ENCODE measurements at regions not wholly inside any gene's neighbourhood (a gene's known extent, or its start where the extent isn't known, plus 50 kb on each side); places are given as distances from the start of the nearest gene placed in this dataset.
"Not testable (repeated sequence)": the region's sequence is repeated elsewhere in the genome, so short reads cannot be mapped to it uniquely, and the experiment has no call there.

- no peak for DNase-seq
Observed at GRCh38 chr3:34852844-34853439, 786.4 kb upstream of the ARPP21 start.

DNA sequence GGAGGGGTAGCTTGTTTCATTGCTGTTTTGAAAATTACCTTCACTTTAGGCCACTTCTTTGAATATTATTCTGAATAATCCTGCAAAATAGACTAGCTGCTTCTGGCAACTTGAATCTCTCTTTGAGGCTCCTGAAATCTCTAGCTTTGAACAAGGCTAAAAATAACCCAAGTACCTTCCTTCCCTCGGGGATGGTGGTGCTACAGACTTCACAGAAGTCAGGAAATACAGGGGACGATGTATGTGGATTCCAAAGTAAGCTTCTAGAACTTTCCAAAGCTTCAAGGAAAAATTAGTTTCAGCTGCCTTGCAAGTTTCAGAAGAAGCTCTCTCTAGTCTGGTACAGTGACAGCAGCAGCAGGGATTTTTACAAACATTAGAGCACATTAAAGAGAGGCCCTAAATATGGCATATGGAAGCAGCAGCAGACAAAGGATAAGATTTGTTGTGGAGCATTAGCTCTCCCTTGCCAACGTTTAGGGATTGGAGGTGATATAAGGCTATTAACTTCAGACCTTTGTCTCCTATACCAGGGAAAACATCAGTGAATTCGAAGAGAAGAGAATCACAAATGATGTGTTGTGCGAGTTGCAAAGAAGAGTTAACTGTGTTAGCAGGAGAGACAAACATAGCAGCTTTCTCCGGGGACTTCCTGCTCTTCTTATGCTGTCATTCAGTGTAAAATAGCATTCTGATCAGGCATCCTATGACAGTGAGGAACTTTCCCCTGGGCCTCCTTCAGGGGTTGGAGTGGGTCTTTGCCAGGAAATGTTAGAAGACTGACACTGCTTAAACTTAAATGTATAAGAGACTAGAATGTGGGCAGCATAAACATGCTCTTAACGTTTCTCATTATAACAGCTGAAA, 783.0 kb upstream of the ARPP21 start:
- peak; percentile 30 for DNase-seq

- DNase-seq = no peak
Observed at GRCh38 chr3:34858067-34858660, 781.2 kb upstream of the ARPP21 start.

GRCh38 chr3:34859746-34860145, 779.6 kb upstream of the ARPP21 start:
- DNase-seq = no peak

- no peak for DNase-seq
Observed at GRCh38 chr3:34862456-34862855, 776.9 kb upstream of the ARPP21 start.

- no peak for DNase-seq
Observed at GRCh38 chr3:34863485-34863884, 775.8 kb upstream of the ARPP21 start.

DNA sequence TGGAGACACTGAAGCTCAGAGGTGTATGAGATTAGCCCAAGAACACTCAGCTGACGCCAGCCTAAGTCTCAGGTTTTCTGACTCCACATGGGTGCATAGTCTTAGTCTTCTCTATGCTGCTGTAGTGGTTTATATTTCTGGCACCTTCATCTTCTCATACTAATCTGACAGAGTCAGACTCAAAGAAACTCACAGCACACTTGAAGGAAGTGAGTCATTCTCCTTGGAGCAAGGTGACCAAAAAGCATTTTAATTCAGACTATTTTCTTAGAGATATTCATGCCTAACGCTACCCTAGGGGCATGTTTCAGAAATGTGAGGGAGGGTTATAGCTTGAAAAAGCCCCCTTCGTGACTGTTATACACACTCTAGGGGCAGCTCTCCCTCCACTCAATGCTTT, 775.3 kb upstream of the ARPP21 start:
- no peak for DNase-seq

GRCh38 chr3:34865346-34865745, 774.0 kb upstream of the ARPP21 start:
- DNase-seq = no peak

DNA sequence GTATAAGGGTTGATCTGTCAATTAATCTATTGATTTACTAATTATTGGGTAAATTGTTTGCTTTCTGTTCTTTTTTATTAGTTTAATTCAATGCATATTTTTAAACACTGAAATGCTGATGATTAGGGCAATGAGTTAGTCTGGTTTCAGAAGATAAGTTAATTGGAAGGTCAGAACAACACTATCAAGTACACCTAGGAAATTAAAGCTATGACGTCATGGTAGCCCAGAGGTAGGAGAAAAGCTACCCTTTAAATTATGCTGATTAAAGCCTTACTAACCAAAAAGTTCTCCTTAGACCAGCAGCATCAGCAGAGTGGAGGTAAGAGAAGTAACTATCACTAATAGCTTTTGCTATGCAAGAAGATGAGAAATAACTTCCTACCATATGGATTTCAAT, 770.4 kb upstream of the ARPP21 start:
- no peak for DNase-seq

DNA sequence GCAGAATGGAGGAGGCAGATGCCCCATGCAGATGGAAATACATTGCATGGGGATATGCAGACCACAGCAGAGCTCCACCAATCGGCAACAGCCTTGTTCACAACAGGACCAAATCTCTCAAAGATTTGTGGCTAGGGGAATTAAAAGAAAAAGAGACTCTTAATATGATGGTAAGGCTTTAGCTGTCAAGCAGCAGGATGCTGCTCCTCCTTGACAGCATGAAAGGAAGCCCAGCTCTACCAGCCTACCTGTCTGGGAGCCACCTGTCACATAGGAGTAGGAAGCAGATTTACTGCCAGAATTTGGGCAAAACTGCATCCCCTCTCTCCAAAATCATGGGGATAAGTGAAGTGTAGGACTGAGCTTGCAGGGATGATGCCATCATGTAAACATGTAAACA, 769.6 kb upstream of the ARPP21 start:
- DNase-seq = no peak

GRCh38 chr3:34872406-34872805, 766.9 kb upstream of the ARPP21 start:
- DNase-seq = no peak

- DNase-seq = no peak
Observed at GRCh38 chr3:34876997-34877396, 762.3 kb upstream of the ARPP21 start.

DNA sequence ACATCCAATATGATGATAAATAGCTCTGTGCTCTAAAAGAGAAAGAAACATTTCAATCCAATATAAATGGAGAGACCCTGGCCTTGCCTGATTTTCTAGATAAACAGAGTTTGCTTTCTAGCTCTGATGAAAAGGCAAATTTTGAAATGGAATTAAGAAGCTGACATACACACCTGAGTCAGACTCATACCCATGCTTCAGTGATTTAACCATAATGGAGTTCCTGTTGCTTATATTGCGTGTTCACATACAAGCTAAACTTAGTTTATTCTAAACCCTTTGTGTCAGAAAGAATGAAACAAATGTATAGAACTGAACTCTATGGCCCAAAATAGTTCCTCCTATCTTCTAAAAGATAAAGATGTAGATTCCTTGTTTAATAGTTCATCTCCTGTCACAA, 760.8 kb upstream of the ARPP21 start:
- no peak for DNase-seq

DNA sequence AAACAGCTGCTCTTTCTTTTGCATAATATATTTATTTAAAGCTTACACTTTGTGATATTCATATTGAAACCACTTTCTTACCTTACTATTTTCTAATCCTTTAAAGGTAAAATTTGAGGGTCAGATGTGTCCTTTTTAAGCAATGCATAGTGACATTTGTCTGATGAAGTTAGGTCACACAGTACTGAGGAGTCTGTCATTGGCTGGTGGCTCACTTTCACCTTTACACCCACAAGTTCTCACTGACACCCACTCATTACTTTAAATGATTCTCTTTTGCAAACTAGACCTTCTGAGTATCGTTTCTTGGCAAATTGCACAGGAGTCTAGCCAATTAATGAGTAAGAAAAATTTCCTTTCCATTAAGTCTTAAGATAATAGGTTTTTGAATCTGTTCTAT, 758.3 kb upstream of the ARPP21 start:
- DNase-seq = no peak

GRCh38 chr3:34882764-34883163, 756.6 kb upstream of the ARPP21 start:
- DNase-seq = no peak

DNA sequence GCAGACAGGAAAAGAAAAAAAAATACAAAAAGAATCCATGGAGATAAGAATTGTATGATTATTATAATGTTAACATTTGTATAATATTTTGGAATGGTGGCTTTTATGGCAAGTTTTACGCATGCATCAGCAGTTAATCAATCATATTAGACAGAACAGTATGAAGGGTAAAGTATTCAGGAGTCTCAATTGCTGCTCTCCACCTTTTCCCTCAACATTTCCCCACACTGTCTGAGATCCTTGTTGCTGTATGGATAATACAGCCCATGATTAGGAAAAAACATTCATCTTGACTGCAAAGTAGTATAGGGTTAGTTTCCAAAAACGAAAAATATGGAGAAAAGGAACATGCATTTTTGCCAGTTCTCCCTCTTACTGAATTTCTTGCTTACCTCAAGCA, 755.3 kb upstream of the ARPP21 start:
- no peak for DNase-seq

DNA sequence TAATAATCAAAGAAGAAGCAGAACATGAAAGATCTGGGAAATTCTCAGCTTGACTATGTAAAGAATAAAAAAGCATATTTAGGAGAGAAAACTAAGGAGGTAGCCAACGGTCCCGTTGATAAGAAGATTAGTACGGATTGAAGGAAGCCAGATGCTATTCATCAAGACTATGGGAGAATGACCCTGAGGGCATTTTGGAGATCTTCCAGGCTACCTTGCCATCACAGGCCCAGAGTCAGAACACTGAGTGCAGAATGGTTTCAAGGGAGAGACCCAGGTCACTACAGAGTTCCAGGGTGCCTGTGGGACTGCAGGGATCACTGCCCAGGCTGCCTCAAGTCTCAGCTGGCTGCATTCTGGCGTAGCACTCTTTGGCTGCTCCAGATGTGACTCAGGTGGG, 752.9 kb upstream of the ARPP21 start:
- DNase-seq = no peak

DNA sequence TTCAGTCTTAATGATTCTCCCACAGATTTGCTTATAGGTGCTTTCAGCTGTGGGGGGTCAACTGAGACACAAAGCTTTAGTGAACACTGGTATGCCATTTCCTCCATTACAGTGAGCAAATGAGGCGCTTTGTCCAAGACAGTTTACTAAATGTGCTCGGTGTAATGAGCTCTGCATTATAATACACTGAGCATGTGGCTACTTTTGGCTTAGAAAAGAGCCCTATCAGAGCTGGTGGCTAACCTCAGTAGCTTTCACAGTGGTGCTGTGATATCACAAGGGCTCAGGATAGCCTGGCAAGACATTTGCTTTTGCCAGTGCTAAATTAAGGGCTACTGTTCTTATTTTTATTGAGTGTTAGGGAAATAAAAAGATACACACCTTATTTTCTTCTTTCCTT, 749.7 kb upstream of the ARPP21 start:
- DNase-seq = no peak

DNA sequence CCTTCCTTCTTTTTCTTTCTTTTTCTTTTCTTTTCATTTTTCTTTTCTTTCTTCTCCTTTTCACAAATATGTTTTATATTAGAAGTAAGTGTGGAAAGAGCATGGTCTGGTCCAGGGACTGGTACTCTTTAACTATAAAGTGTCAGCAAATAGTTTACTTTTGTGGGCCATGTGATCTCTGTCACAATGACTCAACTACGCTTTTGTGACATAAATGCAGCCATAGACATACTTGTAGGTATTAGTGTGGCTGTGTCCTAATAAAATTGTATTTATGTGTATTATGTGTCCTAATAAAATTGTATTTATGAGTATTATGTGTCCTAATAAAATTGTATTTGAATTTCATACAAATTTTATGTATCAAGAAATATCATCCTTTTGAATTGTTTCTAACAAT, 749.1 kb upstream of the ARPP21 start:
- DNase-seq = no peak

- no peak for DNase-seq
Observed at GRCh38 chr3:34891941-34892340, 747.4 kb upstream of the ARPP21 start.

GRCh38 chr3:34895841-34896240, 743.5 kb upstream of the ARPP21 start:
- no peak for DNase-seq

DNA sequence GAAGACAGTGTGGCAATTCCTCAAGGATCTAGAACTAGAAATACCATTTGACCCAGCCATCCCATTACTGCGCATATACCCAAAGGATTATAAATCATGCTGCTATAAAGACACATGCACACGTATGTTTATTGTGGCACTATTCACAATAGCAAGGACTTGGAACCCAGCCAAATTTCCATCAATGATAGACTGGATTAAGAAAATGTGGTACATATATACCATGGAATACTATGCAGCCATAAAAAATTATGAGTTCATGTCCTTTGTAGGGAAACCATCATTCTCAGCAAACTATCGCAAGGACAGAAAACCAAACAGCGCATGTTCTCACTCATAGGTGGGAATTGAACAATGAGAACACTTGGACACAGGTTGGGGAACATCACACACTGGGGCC, 729.6 kb upstream of the ARPP21 start:
- not testable (repeated sequence) for DNase-seq

DNA sequence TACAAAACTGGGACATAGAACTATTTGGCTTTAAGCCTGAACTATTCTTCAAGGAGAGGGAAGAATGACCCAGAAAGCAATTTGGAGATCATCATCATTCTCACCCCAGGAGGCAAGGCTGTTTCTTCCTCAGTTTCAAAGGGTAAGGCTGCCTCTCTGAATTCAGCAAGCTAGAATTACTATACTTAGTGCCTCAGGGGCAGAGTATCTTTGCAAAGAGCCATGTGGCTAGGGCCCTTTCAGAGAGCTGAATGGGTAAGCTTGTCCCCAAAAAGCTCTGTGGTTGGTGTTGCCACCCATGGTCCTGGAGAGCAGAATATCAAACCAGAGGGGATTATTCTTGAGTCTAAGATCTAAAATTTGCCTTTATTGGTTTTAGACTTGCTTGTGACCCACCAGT, 720.3 kb upstream of the ARPP21 start:
- no peak for DNase-seq

- no peak for DNase-seq
Observed at GRCh38 chr3:34920806-34921205, 718.5 kb upstream of the ARPP21 start.
